Stimulated activated CD8-positive, alpha-beta memory T cell treated with anti-CD3 and anti-CD28 coated beads, Interleukin-15, amount 100 ng/mL, for 48 hours (primary cell): ENCODE measurements at regions not wholly inside any gene's neighbourhood (a gene's known extent, or its start where the extent isn't known, plus 50 kb on each side); places are given as distances from the start of the nearest gene placed in this dataset.
"Not testable (repeated sequence)": the region's sequence is repeated elsewhere in the genome, so short reads cannot be mapped to it uniquely, and the experiment has no call there.

ENCODE experiments used
- DNase-seq, 2 donors: peaks; one replicate each; pipeline ENCODE4 v3.0.0-alpha.2; 2020; ENCODE audit warnings: low read depth in 2 of 2

GRCh38 chr10:8173243-8173865 is 118.9 kb downstream of the GATA3 start:
- no peak for DNase-seq

GRCh38 chr10:8173866-8174243 is 119.4 kb downstream of the GATA3 start:
- DNase-seq = no peak

- DNase-seq = no peak
These were observed 120.3 kb downstream of the GATA3 start for GRCh38 chr10:8174762-8175161.

GRCh38 chr10:8177526-8177925 is 123.0 kb downstream of the GATA3 start:
- not testable (repeated sequence) for DNase-seq

GRCh38 chr10:8179773-8180172 is 125.3 kb downstream of the GATA3 start:
- not testable (repeated sequence) for DNase-seq

- DNase-seq = no peak
These were observed 126.0 kb downstream of the GATA3 start for GRCh38 chr10:8180360-8181109.

- DNase-seq = no peak
These were observed 127.1 kb downstream of the GATA3 start for GRCh38 chr10:8181496-8182157.

GRCh38 chr10:8182806-8183205 is 128.3 kb downstream of the GATA3 start:
- no peak for DNase-seq

- DNase-seq = no peak
These were observed 128.8 kb downstream of the GATA3 start for GRCh38 chr10:8183241-8183704.

GRCh38 chr10:8187171-8187666 is 132.7 kb downstream of the GATA3 start:
- DNase-seq = no peak

- DNase-seq = no peak
These were observed 135.0 kb downstream of the GATA3 start for GRCh38 chr10:8189458-8189857.

- no peak for DNase-seq
These were observed 137.8 kb downstream of the GATA3 start for GRCh38 chr10:8192301-8192700.

- no peak for DNase-seq
These were observed 139.1 kb downstream of the GATA3 start for GRCh38 chr10:8193546-8193945.

GRCh38 chr10:8194050-8194449 is 139.6 kb downstream of the GATA3 start:
- no peak for DNase-seq

- DNase-seq = no peak
These were observed 152.4 kb downstream of the GATA3 start for GRCh38 chr10:8206882-8207281.

GRCh38 chr10:8211631-8212030 is 157.1 kb downstream of the GATA3 start:
- DNase-seq = no peak

- DNase-seq = no peak
These were observed 159.2 kb downstream of the GATA3 start for GRCh38 chr10:8213735-8214134.

- DNase-seq = no peak
These were observed 160.1 kb downstream of the GATA3 start for GRCh38 chr10:8214587-8214986.

- DNase-seq = no peak
These were observed 162.4 kb downstream of the GATA3 start for GRCh38 chr10:8216893-8217292.

- no peak for DNase-seq
These were observed 167.0 kb downstream of the GATA3 start for GRCh38 chr10:8221451-8221850.

GRCh38 chr10:8224591-8224990 is 170.1 kb downstream of the GATA3 start:
- DNase-seq = no peak

- DNase-seq = no peak
These were observed 170.7 kb downstream of the GATA3 start for GRCh38 chr10:8225187-8225586.

GRCh38 chr10:8227246-8227645 is 172.8 kb downstream of the GATA3 start:
- DNase-seq = no peak
